GM23338 (cell line): ENCODE measurements at regions not wholly inside any gene's neighbourhood (a gene's known extent, or its start where the extent isn't known, plus 50 kb on each side); places are given as distances from the start of the nearest gene placed in this dataset.

ENCODE experiments used
- ATAC-seq: fragments of 200-7000 bp; cut with Tn5 transposase; 3 replicates; pipeline ENCODE4 v1.9.1; 2020
- DNase-seq: peaks from one replicate; pipeline ENCODE4 v3.0.0-alpha.2; 2015; ENCODE audit warnings: low spot score
- H2AFZ ChIP-seq: fragments of 200-600 bp; sonication (generic); 2 replicates; pipeline ENCODE4 v1.8.0; 2016; ENCODE audit warnings: antibody characterized with exemption, mild to moderate bottlenecking, moderate library complexity
- H3F3A ChIP-seq: fragments of 200-600 bp; sonication (generic); replicated peaks from 2 replicates; pipeline ENCODE4 v1.8.0; 2017; ENCODE audit warnings: antibody characterized with exemption, mixed run types, low read depth
- H3K27ac ChIP-seq: fragments of 200-600 bp; sonication (generic); 2 replicates; pipeline ENCODE4 v1.6.1; 2016; ENCODE audit warnings: low read depth
- H3K27me3 ChIP-seq: fragments of 200-600 bp; sonication (generic); 2 replicates; pipeline ENCODE4 v1.8.0; 2016; ENCODE audit warnings: mild to moderate bottlenecking, mixed run types, moderate library complexity; ENCODE audit not compliant: insufficient read depth
- H3K36me3 ChIP-seq: fragments of 200-600 bp; sonication (generic); 2 replicates; pipeline ENCODE4 v1.8.0; 2016; ENCODE audit warnings: mild to moderate bottlenecking; ENCODE audit not compliant: insufficient read depth
- H3K4me1 ChIP-seq: fragments of 200-600 bp; sonication (generic); 2 replicates; pipeline ENCODE4 v1.8.0; 2016; ENCODE audit warnings: mild to moderate bottlenecking, moderate library complexity; ENCODE audit not compliant: insufficient read depth
- H3K4me2 ChIP-seq: fragments of 200-600 bp; sonication (generic); 2 replicates; pipeline ENCODE4 v1.7.1; 2017; ENCODE audit warnings: mixed run types
- H3K4me3 ChIP-seq: fragments of 200-600 bp; sonication (generic); 2 replicates; pipeline ENCODE4 v1.6.1; 2016; ENCODE audit warnings: mixed run types
- H3K79me2 ChIP-seq: fragments of 200-600 bp; sonication (generic); replicated peaks from 2 replicates; pipeline ENCODE4 v1.8.0; 2017; ENCODE audit warnings: mild to moderate bottlenecking; ENCODE audit not compliant: insufficient read depth
- H3K9me2 ChIP-seq: fragments of 200-600 bp; sonication (generic); 2 replicates; pipeline ENCODE4 v1.8.0; 2017; ENCODE audit not compliant: insufficient read depth
- H4K20me1 ChIP-seq: fragments of 200-600 bp; sonication (generic); replicated peaks from 2 replicates; pipeline ENCODE4 v1.8.0; 2017; ENCODE audit warnings: mild to moderate bottlenecking; ENCODE audit not compliant: insufficient read depth
- H3K27ac Mint-ChIP-seq: 2 replicates; pipeline ENCODE4 v1.8.0; 2020; ENCODE audit warnings: inconsistent platforms, mild to moderate bottlenecking, moderate library complexity, mixed read lengths
- H3K27me3 Mint-ChIP-seq: 3 replicates; pipeline ENCODE4 v1.8.0; 2022; ENCODE audit warnings: low read depth, mild to moderate bottlenecking, moderate library complexity, mixed read lengths, inconsistent platforms; ENCODE audit not compliant: insufficient read depth, poor library complexity
- H3K36me3 Mint-ChIP-seq: 3 replicates; pipeline ENCODE4 v1.8.0; 2021; ENCODE audit warnings: low read depth, mild to moderate bottlenecking, inconsistent platforms, moderate library complexity, mixed read lengths
- H3K4me1 Mint-ChIP-seq: 3 replicates; pipeline ENCODE4 v1.8.0; 2020; ENCODE audit warnings: mild to moderate bottlenecking, inconsistent platforms, mixed read lengths
- H3K4me3 Mint-ChIP-seq: 3 replicates; pipeline ENCODE4 v1.8.0; 2021; ENCODE audit warnings: moderate library complexity, mild to moderate bottlenecking, inconsistent platforms, mixed read lengths
- H3K9me3 Mint-ChIP-seq: 3 replicates; pipeline ENCODE4 v1.8.0; 2020; ENCODE audit warnings: moderate library complexity, mild to moderate bottlenecking, inconsistent platforms, mixed read lengths
- CREB1 ChIP-seq: fragments of 250-450 bp; sonication (Bioruptor Pico); IDR thresholded peaks from 2 replicates; pipeline ENCODE4 v1.5.0; 2020; ENCODE audit warnings: low read depth, mild to moderate bottlenecking, moderate library complexity
- EZH2 ChIP-seq: fragments of 200-600 bp; sonication (generic); IDR thresholded peaks from one replicate; pipeline ENCODE4 v1.8.0; 2017; ENCODE audit warnings: antibody characterized with exemption, mild to moderate bottlenecking, low read depth; ENCODE audit not compliant: unreplicated experiment
- EZH2phosphoT487 ChIP-seq: fragments of 200-600 bp; sonication (generic); IDR thresholded peaks from one replicate; pipeline ENCODE4 v1.8.1; 2018; ENCODE audit warnings: antibody characterized with exemption; ENCODE audit not compliant: unreplicated experiment
- NANOG ChIP-seq: IDR thresholded peaks from 2 replicates; pipeline ENCODE4 v1.6.1; 2016; ENCODE audit warnings: antibody characterized with exemption, borderline replicate concordance
- POLR2AphosphoS5 ChIP-seq: IDR thresholded peaks from 2 replicates; pipeline ENCODE4 v1.6.1; 2016; ENCODE audit warnings: antibody characterized with exemption, low read depth
- STAT1 ChIP-seq: IDR thresholded peaks from one replicate; pipeline ENCODE4 v1.6.1; 2016; ENCODE audit warnings: antibody characterized with exemption; ENCODE audit not compliant: unreplicated experiment
- ZNF114 ChIP-seq: fragments of 250-450 bp; sonication (Bioruptor Pico); IDR thresholded peaks from 2 replicates; pipeline ENCODE4 v1.5.0; 2020; ENCODE audit warnings: mild to moderate bottlenecking, moderate library complexity
- ZNF331 ChIP-seq: fragments of 250-450 bp; sonication (Bioruptor Pico); IDR thresholded peaks from 2 replicates; pipeline ENCODE4 v1.5.0; 2020; ENCODE audit warnings: low read depth, mild to moderate bottlenecking, moderate library complexity
- TF ChIP-seq, protein P1 (sequence below), 2 experiments: fragments of 200-600 bp in 1 of 2; sonication (generic) in 1 of 2; conservative IDR thresholded peaks; 2 replicates each; pipeline versions ENCODE4 v1.5.1 to v1.6.1; 2016 to 2017; ENCODE audit warnings: antibody characterized with exemption in 2 of 2, low read depth in 2 of 2, mild to moderate bottlenecking in 2 of 2, moderate library complexity in 1 of 2
- TF ChIP-seq, protein P2 (sequence below): IDR thresholded peaks from one replicate; pipeline ENCODE4 v1.6.1; 2018; ENCODE audit warnings: antibody characterized with exemption; ENCODE audit not compliant: unreplicated experiment
- TF ChIP-seq, protein P3 (sequence below): IDR thresholded peaks from 2 replicates; pipeline ENCODE4 v1.6.1; 2016; ENCODE audit warnings: antibody characterized with exemption

DNA sequence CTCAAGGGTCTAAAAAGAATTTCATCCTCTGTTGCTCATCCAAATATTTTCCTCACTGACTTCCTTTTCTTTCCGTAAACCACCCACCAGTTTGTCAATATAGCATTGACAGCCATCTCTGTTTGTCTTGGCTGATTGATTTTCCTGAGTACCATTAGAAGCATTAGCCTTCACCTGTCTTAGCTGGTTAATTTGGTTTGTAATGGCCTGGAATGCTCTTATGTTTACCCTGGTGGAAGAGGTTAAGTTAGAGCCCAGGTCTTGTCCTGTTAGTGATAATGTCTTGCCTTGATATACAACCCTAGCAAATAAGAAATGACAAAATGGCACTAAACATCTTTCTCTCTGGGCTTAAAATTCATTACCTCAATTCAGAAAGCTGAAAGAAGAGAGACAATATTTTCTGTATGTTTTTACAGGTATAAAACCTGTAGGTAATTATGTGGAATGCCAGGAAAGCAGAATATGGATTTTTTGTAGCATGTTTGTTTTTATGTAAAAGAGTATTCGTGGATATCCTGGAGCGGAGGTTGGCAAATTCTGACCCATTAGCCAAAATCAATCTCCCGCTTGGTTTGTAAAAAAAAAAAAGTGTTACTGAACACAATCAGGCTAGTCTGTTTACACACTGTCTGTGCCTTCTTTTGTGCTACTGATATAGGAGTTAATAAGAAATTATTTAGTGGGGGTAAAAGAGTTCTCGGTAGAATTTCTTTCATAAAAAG lies 224.4 kb upstream of the DAAM1 start (continued):
- TF ChIP-seq, protein P1, sequence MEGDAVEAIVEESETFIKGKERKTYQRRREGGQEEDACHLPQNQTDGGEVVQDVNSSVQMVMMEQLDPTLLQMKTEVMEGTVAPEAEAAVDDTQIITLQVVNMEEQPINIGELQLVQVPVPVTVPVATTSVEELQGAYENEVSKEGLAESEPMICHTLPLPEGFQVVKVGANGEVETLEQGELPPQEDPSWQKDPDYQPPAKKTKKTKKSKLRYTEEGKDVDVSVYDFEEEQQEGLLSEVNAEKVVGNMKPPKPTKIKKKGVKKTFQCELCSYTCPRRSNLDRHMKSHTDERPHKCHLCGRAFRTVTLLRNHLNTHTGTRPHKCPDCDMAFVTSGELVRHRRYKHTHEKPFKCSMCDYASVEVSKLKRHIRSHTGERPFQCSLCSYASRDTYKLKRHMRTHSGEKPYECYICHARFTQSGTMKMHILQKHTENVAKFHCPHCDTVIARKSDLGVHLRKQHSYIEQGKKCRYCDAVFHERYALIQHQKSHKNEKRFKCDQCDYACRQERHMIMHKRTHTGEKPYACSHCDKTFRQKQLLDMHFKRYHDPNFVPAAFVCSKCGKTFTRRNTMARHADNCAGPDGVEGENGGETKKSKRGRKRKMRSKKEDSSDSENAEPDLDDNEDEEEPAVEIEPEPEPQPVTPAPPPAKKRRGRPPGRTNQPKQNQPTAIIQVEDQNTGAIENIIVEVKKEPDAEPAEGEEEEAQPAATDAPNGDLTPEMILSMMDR (conservative IDR thresholded peaks at IDR 0.05; ENCODE audit: low read depth in 2 of 2), result no peak
- TF ChIP-seq, protein P2, sequence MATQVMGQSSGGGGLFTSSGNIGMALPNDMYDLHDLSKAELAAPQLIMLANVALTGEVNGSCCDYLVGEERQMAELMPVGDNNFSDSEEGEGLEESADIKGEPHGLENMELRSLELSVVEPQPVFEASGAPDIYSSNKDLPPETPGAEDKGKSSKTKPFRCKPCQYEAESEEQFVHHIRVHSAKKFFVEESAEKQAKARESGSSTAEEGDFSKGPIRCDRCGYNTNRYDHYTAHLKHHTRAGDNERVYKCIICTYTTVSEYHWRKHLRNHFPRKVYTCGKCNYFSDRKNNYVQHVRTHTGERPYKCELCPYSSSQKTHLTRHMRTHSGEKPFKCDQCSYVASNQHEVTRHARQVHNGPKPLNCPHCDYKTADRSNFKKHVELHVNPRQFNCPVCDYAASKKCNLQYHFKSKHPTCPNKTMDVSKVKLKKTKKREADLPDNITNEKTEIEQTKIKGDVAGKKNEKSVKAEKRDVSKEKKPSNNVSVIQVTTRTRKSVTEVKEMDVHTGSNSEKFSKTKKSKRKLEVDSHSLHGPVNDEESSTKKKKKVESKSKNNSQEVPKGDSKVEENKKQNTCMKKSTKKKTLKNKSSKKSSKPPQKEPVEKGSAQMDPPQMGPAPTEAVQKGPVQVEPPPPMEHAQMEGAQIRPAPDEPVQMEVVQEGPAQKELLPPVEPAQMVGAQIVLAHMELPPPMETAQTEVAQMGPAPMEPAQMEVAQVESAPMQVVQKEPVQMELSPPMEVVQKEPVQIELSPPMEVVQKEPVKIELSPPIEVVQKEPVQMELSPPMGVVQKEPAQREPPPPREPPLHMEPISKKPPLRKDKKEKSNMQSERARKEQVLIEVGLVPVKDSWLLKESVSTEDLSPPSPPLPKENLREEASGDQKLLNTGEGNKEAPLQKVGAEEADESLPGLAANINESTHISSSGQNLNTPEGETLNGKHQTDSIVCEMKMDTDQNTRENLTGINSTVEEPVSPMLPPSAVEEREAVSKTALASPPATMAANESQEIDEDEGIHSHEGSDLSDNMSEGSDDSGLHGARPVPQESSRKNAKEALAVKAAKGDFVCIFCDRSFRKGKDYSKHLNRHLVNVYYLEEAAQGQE, result no peak
- TF ChIP-seq CREB1 (CRISPR knock-in tag), result no peak
- no peak for TF ChIP-seq NANOG
- no peak for TF ChIP-seq POLR2AphosphoS5
- TF ChIP-seq ZNF331 (CRISPR knock-in tag), result no peak
- TF ChIP-seq ZNF114, result no peak
- TF ChIP-seq EZH2phosphoT487, result no peak
- TF ChIP-seq, protein P3, sequence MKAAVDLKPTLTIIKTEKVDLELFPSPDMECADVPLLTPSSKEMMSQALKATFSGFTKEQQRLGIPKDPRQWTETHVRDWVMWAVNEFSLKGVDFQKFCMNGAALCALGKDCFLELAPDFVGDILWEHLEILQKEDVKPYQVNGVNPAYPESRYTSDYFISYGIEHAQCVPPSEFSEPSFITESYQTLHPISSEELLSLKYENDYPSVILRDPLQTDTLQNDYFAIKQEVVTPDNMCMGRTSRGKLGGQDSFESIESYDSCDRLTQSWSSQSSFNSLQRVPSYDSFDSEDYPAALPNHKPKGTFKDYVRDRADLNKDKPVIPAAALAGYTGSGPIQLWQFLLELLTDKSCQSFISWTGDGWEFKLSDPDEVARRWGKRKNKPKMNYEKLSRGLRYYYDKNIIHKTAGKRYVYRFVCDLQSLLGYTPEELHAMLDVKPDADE, result no peak

DNA sequence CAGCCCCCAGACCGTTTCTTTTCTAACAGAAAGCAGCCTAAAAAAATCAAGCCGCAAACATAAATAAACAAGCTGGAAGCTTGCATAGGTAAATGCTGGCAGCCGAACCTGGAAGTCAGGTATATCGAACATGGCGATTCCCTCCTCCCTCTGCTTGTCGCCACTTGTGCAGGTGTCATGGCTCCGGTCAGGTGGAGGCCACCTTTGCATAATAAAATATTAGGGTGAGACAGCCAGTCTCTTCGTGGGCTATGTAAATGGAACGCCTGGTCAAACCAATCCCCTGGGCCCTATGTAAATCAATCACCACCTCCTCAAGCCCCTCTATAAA lies 223.9 kb upstream of the DAAM1 start:
- no peaks in the 10 kb centered on the region for H4K20me1 ChIP-seq
- H2AFZ ChIP-seq, result no peak overlapping the region
- no peaks in the 10 kb centered on the region for H3K36me3 ChIP-seq
- H3K4me1 Mint-ChIP-seq, result peaks cover 15% of the 10 kb centered on the region; the same call in 2 of the 3 replicates
- no peaks in the 10 kb centered on the region for H3K9me2 ChIP-seq
- H3K36me3 Mint-ChIP-seq, result no peaks in the 10 kb centered on the region
- H3K4me3 Mint-ChIP-seq, result no peak overlapping the region
- no peak overlapping the region for H3K27ac Mint-ChIP-seq
- no peaks in the 10 kb centered on the region for H3K9me3 Mint-ChIP-seq
- no peaks in the 10 kb centered on the region for H3K27me3 ChIP-seq
- no peak overlapping the region for H3K4me3 ChIP-seq
- H3K27me3 Mint-ChIP-seq, result no peaks in the 10 kb centered on the region
- no peak for DNase-seq
- no peak overlapping the region for H3K4me2 ChIP-seq
- no peak for ATAC-seq
- H3K27ac ChIP-seq, result no peak overlapping the region
- no peaks in the 10 kb centered on the region for H3F3A ChIP-seq
- H3K4me1 ChIP-seq, result peaks cover 8% of the 10 kb centered on the region
- no peaks in the 10 kb centered on the region for H3K79me2 ChIP-seq
- TF ChIP-seq, protein P1 (conservative IDR thresholded peaks at IDR 0.05; ENCODE audit: low read depth in 2 of 2), result no peak
- TF ChIP-seq ZNF114, result no peak
- no peak for TF ChIP-seq STAT1
- TF ChIP-seq EZH2phosphoT487, result no peak
- no peak for TF ChIP-seq POLR2AphosphoS5
- TF ChIP-seq EZH2, result no peak
- TF ChIP-seq, protein P3, result no peak
- no peak for TF ChIP-seq NANOG
- TF ChIP-seq ZNF331 (CRISPR knock-in tag), result no peak
